Naive thymus-derived CD8-positive, alpha-beta T cell (primary cell): ENCODE measurements at regions not wholly inside any gene's neighbourhood (a gene's known extent, or its start where the extent isn't known, plus 50 kb on each side); places are given as distances from the start of the nearest gene placed in this dataset.

Experiments
- ATAC-seq, 2 donors: fragments of 150-1000 bp; cut with Tn5 transposase in 1 of 2; sonication (Bioruptor Pico), chemical (Tn5 transposase) in 1 of 2; 1 replicate in 1 of 2; 2 replicates in 1 of 2; pipeline ENCODE4 v1.10.0; 2021; ENCODE audit warnings: mild to moderate bottlenecking in 2 of 2, moderate library complexity in 2 of 2
- POLR2A ChIA-PET: fragments of 350-600 bp; sonication (Branson Sonifier 250); formaldehyde crosslinking; loops from one replicate; lab custom pipeline; 2021; ENCODE audit warnings: antibody characterized with exemption; lab: Charles Lee
- DNase-seq, 10 donors: peaks; one replicate each; pipeline versions ENCODE4 v3.0.0 to v3.0.0-alpha.2; 2020 to 2022
- H3K27ac Mint-ChIP-seq, 10 donors: one replicate each; pipeline ENCODE4 v1.8.0; 2020 to 2022; ENCODE audit warnings: mild to moderate bottlenecking in 10 of 10, mixed read lengths in 10 of 10, moderate library complexity in 4 of 10, inconsistent platforms in 1 of 10
- H3K27me3 Mint-ChIP-seq, 5 donors: one replicate each; pipeline ENCODE4 v1.8.0; 2021 to 2022; ENCODE audit warnings: mixed read lengths in 5 of 5
- H3K36me3 Mint-ChIP-seq, 3 donors: one replicate each; pipeline ENCODE4 v1.8.0; 2020 to 2022; ENCODE audit warnings: mixed read lengths in 3 of 3, mild to moderate bottlenecking in 2 of 3, inconsistent platforms in 1 of 3
- H3K4me1 Mint-ChIP-seq, 4 donors: one replicate each; pipeline ENCODE4 v1.8.0; 2021 to 2022; ENCODE audit warnings: mixed read lengths in 4 of 4
- H3K4me3 Mint-ChIP-seq, 10 donors: one replicate each; pipeline ENCODE4 v1.8.0; 2020 to 2022; ENCODE audit warnings: mild to moderate bottlenecking in 10 of 10, mixed read lengths in 10 of 10, moderate library complexity in 6 of 10, inconsistent platforms in 1 of 10
- H3K9me3 Mint-ChIP-seq, 9 donors: one replicate each; pipeline ENCODE4 v1.8.0; 2020 to 2022; ENCODE audit warnings: mixed read lengths in 9 of 9, mild to moderate bottlenecking in 3 of 9, inconsistent platforms in 1 of 9, moderate library complexity in 1 of 9

DNA sequence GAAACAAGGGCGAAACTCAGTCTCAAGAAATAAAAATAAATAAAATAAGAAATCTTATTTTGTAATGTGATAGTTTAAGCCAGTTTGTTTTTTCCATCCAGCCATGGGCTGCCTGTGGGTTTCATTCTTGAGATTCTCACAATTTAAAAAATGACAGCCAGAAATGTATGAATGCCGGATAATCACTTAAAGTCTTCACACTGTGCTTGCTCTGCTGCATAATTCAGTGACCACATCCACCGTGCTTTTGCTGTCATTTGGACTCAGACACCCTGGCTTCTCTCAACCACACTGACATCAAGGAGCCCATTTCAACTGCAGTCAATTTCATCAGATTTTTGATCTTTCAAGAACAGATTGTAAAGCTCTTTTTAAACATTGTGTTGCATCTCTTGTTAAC is 61.0 kb upstream of the DAPK1 start:
- H3K4me3 Mint-ChIP-seq, result no peak overlapping the region
- peaks cover 0 to 2% (median 0%) of the 10 kb centered on the region in 9 donors for H3K9me3 Mint-ChIP-seq
- ATAC-seq, result no peak
- H3K27ac Mint-ChIP-seq, result no peak overlapping the region
- no peaks in the 10 kb centered on the region for H3K36me3 Mint-ChIP-seq
- H3K4me1 Mint-ChIP-seq, result no peaks in the 10 kb centered on the region
- no peak for DNase-seq
- peaks cover 0 to 4% (median 0%) of the 10 kb centered on the region in 5 donors for H3K27me3 Mint-ChIP-seq
- POLR2A ChIA-PET, result no interaction called here

- POLR2A ChIA-PET, result no interaction called here
- ATAC-seq (no peak), DNase-seq (no peak)
- Mint-ChIP-seq H3K9me3 (peaks cover 0 to 2% (median 0%) of the 10 kb centered on the region in 9 donors), H3K36me3 (no peaks in the 10 kb centered on the region), H3K27me3 (peaks cover 0 to 4% (median 0%) of the 10 kb centered on the region in 5 donors), H3K4me3 (no peak overlapping the region), H3K27ac (no peak overlapping the region), H3K4me1 (no peaks in the 10 kb centered on the region)
These were observed 59.7 kb upstream of the DAPK1 start for GRCh38 chr9:87437966-87438365.

GRCh38 chr9:87441251-87441650 is 56.4 kb upstream of the DAPK1 start:
- POLR2A ChIA-PET, result no interaction called here
- H3K36me3 Mint-ChIP-seq, result no peaks in the 10 kb centered on the region
- ATAC-seq (no peak), DNase-seq (no peak)
- peaks cover 0 to 2% (median 0%) of the 10 kb centered on the region in 9 donors for H3K9me3 Mint-ChIP-seq
- H3K4me3 Mint-ChIP-seq, result no peak overlapping the region
- peaks cover 0 to 8% (median 0%) of the 10 kb centered on the region in 5 donors for H3K27me3 Mint-ChIP-seq
- H3K27ac Mint-ChIP-seq, result no peak overlapping the region
- H3K4me1 Mint-ChIP-seq, result peaks cover 0 to 12% (median 7%) of the 10 kb centered on the region in 4 donors

- Mint-ChIP-seq H3K4me1 (peaks cover 2 to 17% (median 11%) of the 10 kb centered on the region in 4 donors), H3K36me3 (no peaks in the 10 kb centered on the region), H3K9me3 (peaks cover 0 to 2% (median 0%) of the 10 kb centered on the region in 9 donors), H3K27ac (no peak overlapping the region), H3K4me3 (no peak overlapping the region), H3K27me3 (peaks cover 0 to 4% (median 0%) of the 10 kb centered on the region in 5 donors)
- ATAC-seq (no peak), DNase-seq (no peak)
- POLR2A ChIA-PET, result no interaction called here
These were observed 55.2 kb upstream of the DAPK1 start for GRCh38 chr9:87442451-87442850.

DNA sequence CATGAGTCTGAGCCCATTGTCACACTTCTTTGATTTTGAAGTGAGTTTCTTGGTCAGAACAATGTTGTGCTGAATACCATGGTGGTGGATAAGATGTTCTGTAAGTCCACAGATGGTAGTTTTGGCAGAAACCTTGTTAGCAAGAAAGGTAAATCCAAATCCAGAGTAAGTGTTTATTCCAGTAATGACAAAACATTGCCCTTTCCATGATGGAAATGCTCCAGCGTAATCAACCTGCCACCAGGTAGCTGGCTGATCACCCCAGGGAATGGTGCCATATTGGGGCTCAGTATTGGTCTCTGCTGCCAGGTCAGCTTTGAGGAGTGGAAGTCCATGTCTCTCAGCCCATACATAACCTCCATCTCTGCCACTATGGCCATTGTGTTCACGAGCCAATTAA is 54.7 kb upstream of the DAPK1 start:
- peaks cover 0 to 4% (median 0%) of the 10 kb centered on the region in 5 donors for H3K27me3 Mint-ChIP-seq
- H3K27ac Mint-ChIP-seq, result no peak overlapping the region
- no peak for ATAC-seq
- no peaks in the 10 kb centered on the region for H3K36me3 Mint-ChIP-seq
- no peak overlapping the region for H3K4me3 Mint-ChIP-seq
- peaks cover 0 to 2% (median 0%) of the 10 kb centered on the region in 9 donors for H3K9me3 Mint-ChIP-seq
- no peak for DNase-seq
- POLR2A ChIA-PET, result no interaction called here
- peaks cover 2 to 17% (median 11%) of the 10 kb centered on the region in 4 donors for H3K4me1 Mint-ChIP-seq

DNA sequence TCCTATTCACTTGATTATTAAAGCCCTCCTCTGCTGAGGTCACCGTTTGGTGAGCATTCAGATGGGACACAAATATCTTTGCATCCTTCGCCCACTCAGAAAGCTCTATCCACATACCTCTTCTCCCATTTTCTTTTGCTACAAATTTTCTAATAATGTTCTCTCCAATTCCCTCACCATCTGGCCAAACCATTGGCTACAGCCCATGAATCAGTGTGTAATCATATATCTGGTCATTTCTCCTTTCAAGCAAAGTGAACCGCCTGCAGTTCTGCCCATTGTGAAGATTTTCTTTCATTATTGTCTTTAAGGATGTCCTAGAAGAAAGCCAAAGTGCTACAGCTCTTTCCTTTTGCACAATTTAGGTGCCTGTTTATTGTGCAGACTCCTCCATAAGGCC is 54.2 kb upstream of the DAPK1 start:
- peaks cover 2 to 17% (median 11%) of the 10 kb centered on the region in 4 donors for H3K4me1 Mint-ChIP-seq
- ATAC-seq (no peak), DNase-seq (no peak)
- no peaks in the 10 kb centered on the region for H3K36me3 Mint-ChIP-seq
- no peak overlapping the region for H3K4me3 Mint-ChIP-seq
- POLR2A ChIA-PET, result no interaction called here
- no peak overlapping the region for H3K27ac Mint-ChIP-seq
- peaks cover 0 to 5% (median 0%) of the 10 kb centered on the region in 5 donors for H3K27me3 Mint-ChIP-seq
- H3K9me3 Mint-ChIP-seq, result peaks cover 0 to 2% (median 0%) of the 10 kb centered on the region in 9 donors

DNA sequence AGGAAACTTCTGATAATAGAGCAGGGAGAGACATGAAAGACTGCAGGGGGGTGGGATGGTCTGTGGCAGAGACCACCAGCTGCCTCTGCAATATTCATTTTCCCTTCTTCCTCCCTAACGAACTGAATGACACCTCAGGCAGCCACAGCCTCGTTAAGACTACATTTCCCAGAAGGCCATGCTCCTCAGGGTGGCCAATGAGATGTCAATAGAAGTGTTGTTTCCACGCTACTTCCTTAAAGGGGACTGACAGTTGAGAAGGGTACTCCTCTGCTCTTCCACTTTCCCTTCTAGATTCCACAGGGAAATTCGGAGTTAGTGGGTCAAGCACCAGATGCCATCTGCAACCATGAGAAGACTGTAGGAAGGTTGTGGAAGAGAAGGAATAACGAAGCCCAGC is 52.0 kb upstream of the DAPK1 start:
- POLR2A ChIA-PET, result no interaction called here
- DNase-seq (peak in 3 of 10 donors; percentile 3 to 19 (median 17)), ATAC-seq (peak in 1 of 2 donors; percentile 54)
- Mint-ChIP-seq H3K4me3 (peak overlapping the region in 3 of 10 donors; percentile 39 to 64 (median 57)), H3K27ac (no peak overlapping the region), H3K27me3 (peaks cover 0 to 8% (median 0%) of the 10 kb centered on the region in 5 donors), H3K9me3 (peaks cover 0 to under 1% (median 0%) of the 10 kb centered on the region in 9 donors), H3K36me3 (no peaks in the 10 kb centered on the region), H3K4me1 (peaks cover 2 to 17% (median 12%) of the 10 kb centered on the region in 4 donors)

- no peak overlapping the region for H3K27ac Mint-ChIP-seq
- H3K9me3 Mint-ChIP-seq, result peaks cover 0 to 2% (median 0%) of the 10 kb centered on the region in 9 donors
- peaks cover 0 to 8% (median 0%) of the 10 kb centered on the region in 5 donors for H3K27me3 Mint-ChIP-seq
- peak overlapping the region in 1 of 10 donors; percentile 23 for H3K4me3 Mint-ChIP-seq
- DNase-seq, result no peak
- peaks cover 2 to 17% (median 12%) of the 10 kb centered on the region in 4 donors for H3K4me1 Mint-ChIP-seq
- no peak for ATAC-seq
- POLR2A ChIA-PET, result no interaction called here
- no peaks in the 10 kb centered on the region for H3K36me3 Mint-ChIP-seq
These were observed 51.1 kb upstream of the DAPK1 start for GRCh38 chr9:87446527-87446926.

DNA sequence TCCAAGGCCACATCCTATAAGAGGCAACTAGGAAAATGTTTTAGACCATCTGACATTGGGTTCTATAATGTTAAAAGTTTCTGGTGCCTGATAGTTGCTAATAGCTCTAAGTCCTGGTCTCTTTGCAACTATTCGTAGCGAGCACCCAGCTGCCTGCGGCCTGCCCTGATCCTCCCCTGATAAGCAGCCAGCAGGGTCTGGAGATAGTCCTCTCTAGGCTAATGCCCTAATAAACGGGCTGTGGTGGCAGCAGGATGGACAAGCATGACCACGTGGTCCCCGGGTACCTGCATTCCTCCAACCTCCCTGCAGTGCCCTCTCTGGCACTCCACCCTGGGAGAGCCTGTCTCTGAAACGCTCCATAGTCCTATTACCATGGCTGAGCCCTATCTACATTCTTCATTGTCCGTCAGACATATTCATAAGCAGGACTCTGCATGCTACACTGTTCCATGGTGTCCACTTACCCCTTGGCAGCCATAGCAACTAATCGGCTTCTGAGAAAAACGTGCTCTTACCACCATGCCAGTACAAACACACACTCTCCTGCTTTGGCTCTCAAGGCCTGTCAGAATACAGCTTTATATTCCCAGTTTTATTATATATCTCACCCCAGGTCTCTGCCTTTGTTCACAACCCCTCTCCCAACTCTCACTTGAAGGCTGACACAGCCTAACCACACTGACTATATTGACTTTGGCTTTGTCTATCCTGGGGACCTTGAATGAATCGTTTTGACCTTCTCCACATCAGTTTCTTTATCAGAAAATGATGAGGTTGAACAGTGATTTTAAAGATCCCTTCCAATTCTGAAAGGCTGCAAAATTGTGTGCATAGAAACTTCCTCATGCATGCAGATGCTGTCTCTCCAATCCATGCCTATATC is 49.9 kb upstream of the DAPK1 start:
- Mint-ChIP-seq H3K9me3 (peaks cover 0 to 2% (median 0%) of the 10 kb centered on the region in 9 donors), H3K4me1 (peaks cover 2 to 17% (median 12%) of the 10 kb centered on the region in 4 donors), H3K36me3 (no peaks in the 10 kb centered on the region), H3K27me3 (peaks cover 0 to 8% (median 0%) of the 10 kb centered on the region in 5 donors), H3K27ac (no peak overlapping the region), H3K4me3 (no peak overlapping the region)
- DNase-seq, result no peak
- POLR2A ChIA-PET, result no interaction called here
- no peak for ATAC-seq
